ENCODE measurements at regions not wholly inside any gene's neighbourhood (a gene's known extent, or its start where the extent isn't known, plus 50 kb on each side); places are given as distances from the start of the nearest gene placed in this dataset.

DNA sequence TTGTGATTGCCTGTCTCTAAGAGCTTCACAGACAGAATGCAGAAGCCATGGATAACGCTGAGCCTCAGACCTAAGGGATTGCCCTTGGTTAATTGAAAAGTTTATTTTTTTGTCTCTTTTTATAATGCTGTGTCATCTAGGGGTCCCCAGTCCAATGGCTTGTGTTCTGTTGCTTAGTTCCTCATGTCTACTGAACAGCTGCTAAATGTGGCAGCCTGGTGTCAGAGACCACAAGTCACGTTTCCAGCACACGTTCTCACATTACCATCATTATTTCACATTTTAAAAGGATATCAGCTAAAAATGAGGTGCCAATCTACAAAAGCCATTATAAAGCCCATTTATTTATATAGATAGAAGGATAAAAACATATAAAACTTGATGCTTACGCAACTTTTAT is 1362.0 kb downstream of the PCDH9 start:
- DNase-seq: no peak

DNA sequence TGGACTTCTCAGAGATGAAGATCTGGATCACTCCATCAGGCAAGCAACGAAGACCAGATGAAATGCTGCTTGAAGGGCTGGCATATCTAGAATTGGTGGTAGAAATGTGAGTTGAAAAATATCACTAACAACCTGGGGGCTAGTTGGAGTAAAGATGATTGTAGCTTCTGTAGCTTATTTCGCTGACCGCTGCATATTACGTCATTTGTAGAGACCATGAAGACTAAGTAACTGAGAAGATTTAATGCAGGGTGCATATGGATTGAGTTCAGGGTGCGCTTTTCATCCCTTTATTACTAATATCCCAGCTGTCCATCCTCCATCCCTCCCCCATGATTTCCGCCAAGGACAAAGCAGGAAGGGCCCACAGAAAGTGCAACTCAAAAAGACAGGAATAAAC is 1364.0 kb downstream of the PCDH9 start:
- no peak for DNase-seq

DNA sequence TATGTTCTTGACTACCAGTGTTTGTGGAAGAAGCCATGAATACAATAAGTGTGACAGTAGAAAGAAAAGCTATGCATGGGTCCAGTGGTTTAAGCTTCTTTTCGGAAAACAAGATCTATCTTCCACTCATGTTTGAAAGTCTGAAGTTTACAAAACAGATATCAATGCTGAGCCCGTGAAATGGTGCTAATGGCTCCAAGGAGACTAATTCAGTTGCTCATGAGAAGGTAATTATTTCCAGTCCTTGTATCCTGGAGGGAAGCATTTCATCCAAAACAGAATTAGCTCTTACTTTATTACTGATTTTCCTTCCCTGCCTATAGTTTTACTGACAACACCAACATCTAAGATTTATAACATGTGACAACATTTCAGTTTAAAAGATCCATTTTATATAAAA is 1364.9 kb downstream of the PCDH9 start:
- DNase-seq: no peak

DNA sequence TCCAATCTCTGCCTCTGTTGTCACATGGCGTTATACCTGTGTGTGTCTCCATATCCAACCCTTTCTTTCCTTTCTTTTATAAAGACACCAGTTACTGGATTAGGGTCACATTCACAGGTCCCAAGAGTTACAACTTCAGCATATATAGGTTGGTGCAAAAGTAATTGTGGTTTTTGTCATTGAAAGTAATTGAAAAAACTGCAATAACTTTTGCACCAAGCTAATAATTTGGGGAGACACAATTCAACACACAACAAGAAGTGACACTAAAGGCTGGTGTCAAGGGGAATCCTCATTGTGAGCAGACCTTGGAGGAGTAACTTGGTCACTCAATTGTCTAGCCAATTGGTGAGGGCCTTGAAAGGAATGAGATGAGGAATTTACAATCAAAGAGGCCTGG is 1366.1 kb downstream of the PCDH9 start:
- DNase-seq: no peak

DNA sequence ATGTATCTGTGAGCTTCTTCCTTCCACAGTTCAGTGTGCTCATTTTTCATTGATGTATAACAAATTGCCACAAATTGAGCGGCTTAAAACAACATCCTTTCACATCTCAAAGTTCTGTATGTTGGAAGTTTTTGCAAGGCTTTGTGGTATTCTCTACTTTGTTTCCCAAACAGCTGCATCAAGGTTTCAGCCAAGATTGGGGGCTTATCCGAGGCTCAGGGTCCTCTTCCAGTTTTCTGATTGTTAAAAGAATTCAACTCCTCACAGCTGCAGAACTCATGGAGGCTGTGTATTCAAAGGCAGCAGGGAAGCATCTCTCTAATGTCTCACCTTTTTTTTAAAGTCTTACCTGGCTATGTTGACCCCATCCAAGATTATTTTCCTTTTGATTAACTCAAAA is 1369.8 kb downstream of the PCDH9 start:
- no peak for DNase-seq

DNA sequence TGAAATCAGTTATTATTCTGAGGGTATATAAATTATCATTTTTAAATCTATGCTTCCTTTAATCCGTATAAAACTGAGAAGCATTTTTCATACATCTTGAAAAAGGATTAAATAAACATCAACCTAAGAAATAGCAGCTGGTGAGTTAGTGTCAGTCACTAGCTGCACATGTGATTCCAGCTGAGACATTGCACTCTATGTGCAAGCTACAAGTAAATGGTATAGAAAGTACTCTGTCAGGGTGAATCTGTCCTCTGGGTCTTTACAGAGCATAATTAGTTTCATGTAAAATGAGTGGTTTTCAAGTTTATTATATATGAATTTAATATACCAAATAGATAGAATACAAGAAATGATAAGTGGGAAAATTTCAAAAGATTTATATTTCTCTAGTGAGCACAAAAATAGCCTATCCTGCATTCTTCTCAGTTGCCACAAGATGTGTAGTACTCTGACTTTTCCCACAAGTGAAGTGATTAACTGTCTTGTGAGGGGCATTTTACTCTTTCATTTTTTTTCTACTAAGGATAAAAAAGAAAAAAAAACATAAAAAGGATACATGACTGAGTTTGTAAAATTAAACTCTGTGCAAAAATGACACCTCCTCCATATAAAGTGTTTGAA is 1372.1 kb downstream of the PCDH9 start:
- DNase-seq: no peak

DNA sequence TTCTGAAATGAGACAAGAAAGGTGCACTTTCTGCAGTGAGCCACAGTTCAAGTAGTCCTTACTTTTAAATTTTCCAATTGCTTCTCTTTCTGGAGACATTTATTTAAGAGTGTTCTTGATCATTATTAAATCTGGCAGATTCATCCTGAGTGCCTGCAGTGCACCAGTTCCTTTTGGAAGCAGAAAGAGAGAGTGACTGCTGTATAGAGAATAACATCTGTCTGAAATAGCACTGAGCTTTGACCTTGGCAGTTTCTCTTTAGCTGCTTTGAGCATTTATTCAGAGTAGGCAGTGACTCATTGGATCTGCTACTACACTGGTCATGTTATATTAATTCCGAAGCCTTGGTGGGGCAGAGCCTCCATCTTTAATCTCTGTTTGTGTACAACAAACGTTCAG is 1373.7 kb downstream of the PCDH9 start:
- no peak for DNase-seq

DNA sequence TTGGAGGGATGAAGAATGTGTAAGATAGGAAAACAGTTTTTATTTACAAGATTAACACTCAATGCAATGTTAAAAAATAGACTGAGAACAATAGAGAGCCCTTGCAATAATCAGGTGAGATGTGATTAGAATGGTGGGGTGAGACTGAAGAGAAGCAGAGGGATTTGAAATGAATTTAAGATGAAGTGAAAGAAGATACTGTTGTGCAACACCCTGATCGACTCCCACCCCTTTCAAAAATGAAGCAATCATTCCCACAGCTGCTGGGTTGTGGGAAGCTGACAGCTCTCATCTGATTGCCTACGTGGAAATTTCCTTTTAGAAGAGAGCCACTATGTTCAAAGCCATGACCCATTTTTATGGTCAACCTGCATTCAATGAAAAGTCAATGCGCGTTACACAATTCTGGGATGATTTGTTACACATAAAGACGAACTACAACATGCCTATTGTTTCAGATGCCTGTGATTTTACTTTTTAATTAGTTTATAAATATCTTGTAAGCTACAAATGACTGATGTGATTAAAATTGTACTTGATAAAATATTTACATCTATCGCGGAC is 1374.8 kb downstream of the PCDH9 start:
- DNase-seq: no peak

DNA sequence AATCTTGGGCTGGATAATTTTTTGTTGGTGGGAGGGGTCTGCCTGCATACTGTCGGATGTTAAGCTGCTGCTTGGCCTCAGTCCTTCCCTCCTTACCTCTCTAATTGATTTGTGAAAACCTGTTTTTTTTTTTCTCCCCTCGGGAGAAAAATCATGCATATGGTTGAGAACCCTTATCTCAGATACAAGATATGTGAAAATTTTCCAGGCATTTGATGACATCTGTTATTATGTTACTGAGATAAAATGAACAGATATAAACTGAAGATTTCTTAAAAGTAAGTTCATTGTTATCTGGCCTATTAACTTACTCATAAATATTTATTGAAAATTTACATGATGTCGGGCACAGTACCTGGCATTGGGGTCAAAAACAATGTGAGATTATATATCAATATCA is 1375.7 kb downstream of the PCDH9 start:
- no peak for DNase-seq

DNA sequence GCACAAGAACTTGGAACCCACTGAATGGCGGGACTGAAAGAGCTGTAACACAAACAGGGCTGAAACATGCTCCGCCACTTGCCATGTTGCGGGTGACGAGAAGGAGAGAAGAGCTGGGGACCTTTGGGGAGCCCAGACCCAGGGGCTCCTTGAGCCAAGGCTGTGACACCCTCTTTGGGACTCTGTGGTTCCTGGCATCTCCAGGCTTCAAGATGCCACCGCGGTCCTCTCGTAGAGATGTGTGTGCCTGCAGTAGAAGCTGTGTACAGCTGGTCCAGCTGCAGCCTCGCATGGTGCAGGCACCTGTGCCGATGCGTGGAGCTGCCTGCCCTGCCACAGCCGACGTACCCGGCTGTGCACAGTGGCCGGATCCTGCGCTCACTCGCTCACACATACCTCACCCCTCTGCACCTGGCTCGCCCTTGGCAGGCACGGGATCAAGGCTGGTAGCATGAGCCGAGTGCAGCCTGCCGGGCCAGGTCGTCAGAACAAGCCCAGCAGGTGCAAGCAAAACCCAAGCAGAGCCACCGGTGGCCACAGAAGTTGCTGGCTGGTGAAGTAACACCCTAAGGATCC is 1385.8 kb downstream of the PCDH9 start:
- no peak for DNase-seq

DNA sequence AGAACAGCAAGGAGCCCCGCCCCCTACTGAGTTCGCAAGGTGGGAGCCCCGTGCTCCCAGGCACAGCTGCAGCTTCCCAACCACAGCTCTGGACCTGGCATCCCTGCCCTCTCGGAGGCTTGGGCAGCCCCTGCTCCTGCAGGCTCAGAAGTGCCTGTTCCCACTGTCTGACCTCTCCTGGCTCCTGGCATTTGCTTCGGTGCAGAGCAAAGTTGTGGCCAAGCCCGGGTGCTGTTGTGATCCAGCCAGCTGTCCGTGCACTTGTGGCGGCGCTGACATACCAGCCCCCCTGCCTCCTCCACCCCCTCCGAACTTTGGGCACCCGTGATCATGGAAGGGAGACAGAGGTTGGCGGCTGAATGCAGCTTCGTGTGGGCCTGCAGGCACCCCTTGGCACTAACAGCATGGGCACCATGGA is 1386.8 kb downstream of the PCDH9 start:
- no peak for DNase-seq

DNA sequence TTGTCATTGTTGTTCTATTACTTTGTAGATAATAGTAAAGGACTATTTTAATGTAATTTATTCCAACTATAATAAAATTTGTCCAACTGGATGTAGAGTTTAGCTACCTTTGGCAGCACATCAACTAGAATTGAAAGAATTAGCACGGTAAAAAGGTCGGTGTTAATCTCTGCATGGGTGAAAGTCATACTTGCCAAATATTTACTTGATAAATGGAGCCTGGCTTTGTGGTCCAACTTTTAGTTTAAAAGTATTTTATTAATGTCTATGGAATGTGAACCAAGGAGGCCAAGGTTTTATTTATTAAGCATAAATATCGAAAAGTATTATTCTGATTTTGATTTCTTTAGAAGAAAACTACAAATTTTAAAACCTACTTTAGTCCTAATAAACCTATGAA is 1389.0 kb downstream of the PCDH9 start:
- no peak for DNase-seq

DNA sequence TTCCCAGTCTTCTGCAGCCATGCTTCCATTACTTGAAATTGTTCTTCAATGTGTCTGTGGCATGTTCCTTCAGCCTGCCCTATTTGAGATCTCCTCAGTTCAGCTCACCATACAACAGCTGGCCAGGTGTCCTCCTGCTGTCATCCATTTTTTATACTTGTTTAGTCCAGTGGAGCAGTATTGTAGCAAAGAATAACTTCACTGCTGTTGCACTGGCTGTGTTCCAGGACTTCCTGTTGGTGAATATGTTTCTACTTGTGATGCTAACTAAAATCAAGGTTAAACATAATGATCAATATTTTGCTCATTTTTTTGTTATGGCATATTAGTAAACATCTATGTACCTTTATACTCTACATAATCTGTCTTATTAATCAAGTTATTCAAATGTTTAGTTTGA is 1394.1 kb downstream of the PCDH9 start:
- DNase-seq: no peak

DNA sequence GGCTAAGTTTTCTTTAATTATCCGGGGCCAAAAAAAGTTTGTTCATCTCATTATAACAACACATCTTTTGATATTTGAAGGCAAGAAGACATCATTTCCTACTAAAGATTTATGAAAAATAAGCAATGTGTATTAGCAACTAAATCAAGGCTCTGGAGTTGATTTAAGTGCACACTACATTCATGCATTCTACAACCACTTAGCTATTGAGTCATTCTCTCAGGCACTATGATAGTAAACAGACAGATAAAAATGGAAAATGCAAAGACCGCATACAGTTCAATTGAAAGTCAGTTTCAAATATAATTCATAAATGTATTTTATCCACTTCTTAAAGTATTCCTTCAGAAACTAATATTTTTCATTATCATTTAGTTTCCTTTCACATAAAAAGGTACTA is 1395.2 kb downstream of the PCDH9 start:
- DNase-seq: no peak

DNA sequence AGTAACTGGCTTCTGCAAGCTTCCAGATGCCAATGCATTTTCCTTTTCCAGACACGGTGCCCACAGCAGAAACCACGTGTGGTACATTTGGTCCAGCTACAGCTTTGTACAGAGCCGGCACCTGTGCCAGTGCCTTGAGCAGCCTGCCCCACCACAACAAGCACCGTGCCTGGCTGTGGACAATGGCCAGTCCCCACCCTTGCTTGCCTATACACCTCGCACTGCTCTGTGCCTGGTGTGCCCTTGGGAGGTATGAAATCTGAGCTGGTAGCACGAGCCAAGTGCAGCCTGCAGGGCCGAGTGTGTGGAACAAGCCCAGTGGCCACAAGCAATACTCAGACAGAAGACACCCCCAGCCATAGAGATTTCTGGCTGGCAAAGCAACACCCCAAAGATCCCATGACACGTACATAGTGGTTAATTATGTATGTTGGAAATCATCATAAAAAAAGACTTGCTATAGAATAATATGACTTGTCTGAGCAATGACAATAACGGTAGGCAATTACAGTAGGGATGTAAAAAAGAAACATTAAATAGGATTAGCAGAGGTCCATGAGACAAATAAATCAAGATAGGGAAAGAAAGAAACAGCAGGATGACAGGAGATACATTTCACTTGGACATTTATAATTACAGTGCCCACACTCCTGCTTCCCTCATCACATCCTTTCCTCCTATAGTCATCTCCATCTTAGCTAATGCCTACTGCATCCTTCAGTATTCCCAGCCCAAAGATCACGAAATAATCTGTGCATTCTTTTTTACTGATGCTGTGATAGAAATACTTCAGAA is 1399.5 kb downstream of the PCDH9 start:
- no peak for DNase-seq

DNA sequence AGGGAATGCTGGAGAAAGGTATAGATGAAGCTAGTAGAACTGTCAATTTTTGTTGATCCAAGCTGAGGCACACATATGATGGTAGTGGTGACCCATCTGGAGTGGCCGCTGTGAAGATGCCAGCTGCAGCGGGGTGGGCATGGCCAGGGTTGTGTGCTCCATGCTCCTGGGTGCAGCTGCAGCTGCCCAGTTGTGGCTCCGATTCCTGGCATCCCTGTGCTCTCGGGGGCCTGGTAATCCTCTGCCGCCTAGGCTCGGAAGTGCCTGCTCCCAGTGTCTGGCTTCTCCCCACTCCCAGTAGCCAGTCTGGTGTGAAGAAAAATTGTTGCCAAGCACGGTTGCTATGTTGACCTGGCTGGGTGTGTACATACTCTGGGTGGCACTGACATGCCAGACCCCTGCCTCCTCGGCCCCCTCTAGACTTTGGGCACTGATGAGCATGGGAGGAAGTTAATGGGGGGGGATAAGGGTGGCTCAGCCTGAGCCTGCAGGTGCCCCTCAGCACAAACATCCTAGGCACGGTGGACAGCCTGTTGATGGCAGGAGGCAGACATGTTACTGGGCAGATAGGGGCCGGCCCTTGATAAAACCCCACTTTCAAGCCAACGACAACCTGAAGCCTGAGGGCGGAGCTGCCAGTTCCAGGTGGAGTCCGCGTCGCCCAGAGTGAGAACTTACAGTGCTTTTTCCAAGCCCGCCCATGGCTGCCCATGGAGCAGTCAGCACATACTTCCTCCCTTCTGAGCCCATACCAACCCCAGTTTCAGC is 1400.7 kb downstream of the PCDH9 start:
- DNase-seq: no peak

DNA sequence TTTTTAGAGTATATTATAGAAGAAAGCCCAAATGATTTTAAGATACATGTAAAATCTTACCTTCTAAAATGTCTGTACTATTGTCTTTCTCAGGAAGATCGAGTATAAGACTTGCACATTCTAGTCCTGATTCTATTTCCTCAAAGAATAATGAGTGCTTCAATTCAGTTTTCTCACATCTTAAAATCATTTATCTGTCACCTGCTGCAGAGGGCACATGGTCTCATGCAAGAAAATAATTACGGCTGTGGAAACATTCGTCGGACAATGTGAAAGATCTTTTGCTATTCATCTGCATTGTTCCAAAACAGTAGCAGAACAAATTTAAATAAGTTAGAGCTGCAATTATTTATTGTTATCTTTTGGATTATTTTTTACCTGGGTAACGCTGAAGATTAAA is 1403.5 kb downstream of the PCDH9 start:
- no peak for DNase-seq

DNA sequence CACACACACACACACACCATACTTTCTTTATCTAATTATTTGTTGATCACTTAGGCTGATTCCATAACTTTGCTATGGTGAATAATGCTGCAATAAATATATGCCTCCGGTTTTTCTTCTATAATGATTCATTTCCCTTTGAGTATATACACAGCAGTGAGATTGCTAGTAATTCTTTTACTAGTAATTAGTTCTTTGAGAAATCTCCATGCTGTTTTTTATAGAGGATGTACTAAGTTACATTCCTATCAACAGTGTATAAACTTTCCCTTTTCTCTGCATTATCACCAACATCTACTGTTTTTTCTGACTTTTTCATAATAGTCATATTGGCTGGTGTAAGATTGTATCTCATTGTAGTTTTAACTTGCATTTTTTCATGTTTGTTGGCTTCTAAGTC is 1405.1 kb downstream of the PCDH9 start:
- no peak for DNase-seq

DNA sequence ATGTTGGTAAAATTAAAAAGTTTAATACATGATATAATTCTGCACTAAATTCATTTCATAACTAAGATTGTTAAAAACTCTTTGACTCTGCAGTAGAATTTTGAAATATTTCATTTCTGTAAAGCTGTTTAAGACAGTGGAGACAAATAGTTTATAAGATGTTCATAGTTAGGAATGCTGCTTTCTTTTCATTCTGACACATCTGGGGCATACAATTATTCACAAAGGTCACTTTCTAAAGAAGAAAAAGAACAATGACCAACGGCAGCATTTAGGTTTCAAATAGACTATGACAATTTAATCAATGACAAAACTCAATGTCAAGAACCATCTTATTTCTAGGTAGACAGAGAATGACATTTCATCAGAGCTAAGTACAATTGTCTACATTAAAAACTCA is 1422.1 kb downstream of the PCDH9 start:
- DNase-seq: no peak

DNA sequence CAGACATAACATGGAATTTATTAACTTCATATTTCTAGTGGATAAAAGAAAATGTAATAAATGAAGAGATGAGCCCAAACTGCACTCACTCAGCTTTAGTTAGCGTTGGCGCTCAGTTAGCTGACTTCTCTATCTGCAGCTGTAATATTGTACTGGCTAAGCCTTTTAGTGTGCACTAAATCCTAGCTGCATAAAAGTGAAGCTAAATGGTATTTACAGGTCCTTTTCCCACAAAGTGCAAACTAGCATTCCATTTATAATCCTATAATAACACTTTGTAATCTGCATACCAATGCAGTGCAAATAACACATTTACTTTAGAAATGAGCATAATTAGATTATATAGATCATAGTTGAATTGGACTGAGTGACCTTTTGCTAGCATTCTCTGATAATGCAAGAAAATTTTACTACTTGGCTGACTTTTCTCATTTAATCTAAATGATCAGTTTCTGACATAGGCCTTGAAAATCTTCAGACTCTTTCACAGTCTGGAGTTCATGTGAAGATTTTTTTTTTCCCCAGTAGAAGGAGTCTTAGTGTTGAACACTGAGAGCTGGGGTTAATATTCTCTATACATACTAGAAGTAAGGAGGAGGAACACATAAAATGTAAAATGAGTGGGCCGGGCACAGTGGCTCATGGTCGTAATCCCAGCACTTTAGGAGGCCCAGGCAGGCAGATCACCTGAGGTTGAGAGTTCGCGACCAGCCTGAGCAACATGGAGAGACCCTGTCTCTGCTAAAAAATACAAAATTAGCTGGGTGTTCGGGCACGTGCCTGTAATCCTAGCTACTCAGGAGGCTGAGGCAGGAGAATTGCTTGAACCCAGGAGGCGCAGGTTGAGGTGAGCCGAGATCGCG is 1426.4 kb downstream of the PCDH9 start:
- no peak for DNase-seq

DNA sequence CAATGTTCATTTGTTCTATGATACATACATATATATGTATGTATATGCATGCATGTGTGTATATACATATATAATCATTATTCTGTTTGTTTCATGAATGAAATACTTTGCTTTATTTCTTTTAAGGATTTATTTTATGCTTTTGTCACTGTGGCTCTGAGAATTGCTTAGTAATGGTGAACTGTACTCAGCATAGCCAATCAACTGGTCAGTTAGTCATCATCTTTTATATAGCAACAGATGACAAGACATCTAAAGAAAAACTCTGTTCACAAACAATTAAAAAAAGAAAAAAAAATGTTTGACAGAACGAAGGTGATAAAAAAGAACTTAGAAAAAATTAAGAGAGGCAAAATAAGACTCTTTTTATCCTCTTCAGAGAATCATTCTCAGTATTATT is 1440.3 kb downstream of the PCDH9 start:
- DNase-seq: no peak

DNA sequence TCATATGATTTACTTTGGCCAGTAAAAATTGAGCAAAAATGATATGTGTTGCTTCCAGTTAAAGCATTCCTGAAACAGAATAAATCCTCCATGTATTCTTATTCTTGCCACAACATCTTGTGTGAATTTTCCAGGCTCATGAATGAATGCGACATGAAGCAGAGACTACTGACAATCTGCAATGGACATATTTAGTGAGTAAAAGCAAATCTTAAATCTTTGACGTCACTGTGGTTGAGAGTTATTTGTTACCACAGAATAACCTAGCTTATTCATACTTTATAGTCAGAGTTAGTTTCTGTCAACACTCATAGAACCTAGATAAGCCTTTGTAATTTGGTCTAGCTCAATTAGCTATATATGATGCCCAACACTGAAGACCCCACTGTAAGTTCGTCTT is 1443.1 kb downstream of the PCDH9 start:
- no peak for DNase-seq

All from CD4-positive, alpha-beta T cell treated with Interleukin-12 subunit alpha and Interleukin-12 subunit beta, for 1 hour (primary cell).